HG02884 (cell line): ENCODE measurements at regions not wholly inside any gene's neighbourhood (a gene's known extent, or its start where the extent isn't known, plus 50 kb on each side); places are given as distances from the start of the nearest gene placed in this dataset.

Source experiments
- ATAC-seq: cut with Tn5 transposase; IDR thresholded peaks from one replicate; pipeline ENCODE4 v1.9.1; 2021; ENCODE audit warnings: mild to moderate bottlenecking, moderate library complexity; ENCODE audit not compliant: unreplicated experiment

DNA sequence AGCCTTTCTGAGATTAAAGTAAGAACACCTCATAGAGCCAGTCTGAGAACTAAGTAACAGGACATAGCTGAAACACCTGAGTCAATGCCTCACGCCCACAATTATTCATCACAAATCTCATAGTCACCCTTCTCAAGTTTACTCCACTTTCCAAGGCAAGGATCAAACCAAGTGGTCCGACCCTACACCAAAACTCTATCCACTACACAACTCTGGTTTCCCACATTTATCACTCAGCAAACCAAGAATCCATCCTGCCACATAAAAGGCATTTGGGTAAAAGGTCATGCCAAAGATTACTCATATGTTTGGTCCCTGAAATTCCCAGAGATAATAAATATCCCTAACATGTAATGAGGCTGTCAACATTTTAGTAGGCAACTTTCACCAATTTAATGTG is 144.1 kb downstream of the RPAP3 start:
- ATAC-seq: no peak

DNA sequence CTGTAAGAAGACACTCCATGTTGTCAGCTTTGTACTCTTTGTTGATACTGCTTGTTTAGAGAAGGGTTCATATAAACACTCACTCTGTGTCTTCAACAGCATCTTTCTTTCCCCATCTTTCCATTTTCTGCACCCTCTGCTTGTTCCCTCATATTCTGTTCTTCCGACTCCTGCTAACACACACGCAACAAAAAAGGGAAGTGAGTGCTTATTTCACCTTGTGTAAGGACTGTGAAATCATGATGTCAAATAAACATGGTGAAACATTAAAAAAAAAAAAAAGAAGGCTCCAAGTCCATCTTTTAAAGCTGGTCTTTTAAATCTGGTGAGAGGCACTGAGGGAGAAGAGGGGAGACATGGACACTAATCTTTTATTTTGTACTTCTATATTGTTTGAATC is 145.4 kb downstream of the RPAP3 start:
- no peak for ATAC-seq

DNA sequence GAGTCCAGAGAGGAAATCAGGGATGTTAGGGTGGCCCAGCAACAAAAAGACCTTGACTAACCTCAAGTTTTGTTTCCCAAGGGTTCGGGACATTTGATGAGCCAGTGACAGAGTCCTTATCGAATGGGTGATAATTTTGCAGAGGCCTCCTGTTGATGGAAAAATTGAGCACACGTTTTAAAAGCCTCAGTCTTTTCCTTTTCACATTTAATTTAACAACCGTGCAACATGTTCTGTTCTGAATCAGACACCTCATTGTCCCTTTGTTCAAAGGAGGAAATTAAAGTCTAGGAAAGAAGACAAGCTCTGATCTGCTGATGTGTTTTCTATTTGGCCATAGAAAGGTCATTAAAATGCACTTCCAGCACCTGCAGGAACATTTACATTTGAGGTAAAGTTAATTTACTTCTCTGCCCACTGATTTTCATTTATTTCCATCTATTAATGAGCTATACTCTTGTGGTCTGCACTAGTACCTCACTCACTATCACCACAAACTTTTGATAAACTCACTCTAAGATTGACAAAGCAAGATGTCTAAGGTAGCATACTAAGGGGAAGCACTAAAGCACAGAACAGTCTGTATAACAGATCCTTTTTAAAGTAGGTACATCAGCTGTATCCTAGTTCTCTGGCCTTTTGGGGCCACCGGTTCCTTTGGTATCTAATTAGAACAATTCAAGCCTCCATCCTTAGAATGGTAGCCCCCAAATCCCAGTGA is 147.0 kb downstream of the RPAP3 start:
- no peak for ATAC-seq

DNA sequence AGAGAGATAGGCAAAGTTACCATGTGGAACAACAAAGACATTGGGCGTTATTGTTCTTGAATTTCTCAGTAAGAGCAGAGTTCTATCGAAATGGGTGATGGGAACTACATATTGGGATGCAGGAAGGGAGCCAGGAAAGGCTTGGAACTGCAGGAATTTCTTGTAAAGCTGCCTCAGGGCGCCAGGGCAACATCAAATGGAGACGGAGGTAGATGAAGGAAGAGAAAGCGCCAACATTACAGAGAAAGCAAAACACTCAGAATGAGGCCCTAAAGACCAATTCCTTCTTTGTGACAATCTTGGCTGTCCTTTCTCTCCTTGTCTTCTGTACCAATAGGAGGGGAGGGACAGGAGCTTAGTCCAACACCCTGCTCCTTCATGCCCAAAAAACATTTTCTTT is 148.4 kb downstream of the RPAP3 start:
- ATAC-seq: no peak

DNA sequence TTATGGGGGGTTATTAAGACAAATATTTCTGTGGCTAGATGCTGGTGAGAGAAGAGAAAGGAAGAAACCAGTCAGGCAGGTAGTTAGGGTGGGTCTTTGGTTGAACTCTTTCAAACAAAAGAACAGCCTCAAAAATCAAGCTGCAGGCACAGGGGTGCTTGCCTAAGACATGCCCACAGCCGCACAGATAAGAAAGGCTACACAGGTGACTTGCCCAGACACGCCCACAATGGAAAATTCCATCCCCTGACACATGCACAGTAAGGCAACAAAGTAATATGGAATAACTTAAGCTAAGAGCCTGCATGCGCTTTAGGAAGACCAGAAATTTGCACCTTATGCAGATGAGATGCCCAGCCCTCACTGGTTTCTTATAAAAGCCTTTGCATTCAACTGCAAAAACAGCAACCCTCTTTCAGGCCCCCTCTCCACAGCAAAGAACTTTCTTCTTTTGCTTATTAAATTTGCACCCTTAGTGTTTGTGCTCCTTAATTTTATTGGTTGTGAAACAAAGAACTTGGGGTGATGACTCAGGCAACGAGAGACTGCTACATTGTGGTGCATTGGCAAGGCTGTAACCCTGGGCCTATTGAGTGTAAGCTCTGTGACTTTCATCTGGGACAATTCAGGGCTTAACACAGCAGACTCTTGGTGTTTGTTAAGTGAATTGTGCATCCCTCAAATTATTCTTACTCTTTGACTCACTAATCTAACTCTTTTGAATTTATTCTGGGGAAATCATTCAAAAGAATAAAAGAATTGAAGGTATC is 149.4 kb downstream of the RPAP3 start:
- no peak for ATAC-seq

DNA sequence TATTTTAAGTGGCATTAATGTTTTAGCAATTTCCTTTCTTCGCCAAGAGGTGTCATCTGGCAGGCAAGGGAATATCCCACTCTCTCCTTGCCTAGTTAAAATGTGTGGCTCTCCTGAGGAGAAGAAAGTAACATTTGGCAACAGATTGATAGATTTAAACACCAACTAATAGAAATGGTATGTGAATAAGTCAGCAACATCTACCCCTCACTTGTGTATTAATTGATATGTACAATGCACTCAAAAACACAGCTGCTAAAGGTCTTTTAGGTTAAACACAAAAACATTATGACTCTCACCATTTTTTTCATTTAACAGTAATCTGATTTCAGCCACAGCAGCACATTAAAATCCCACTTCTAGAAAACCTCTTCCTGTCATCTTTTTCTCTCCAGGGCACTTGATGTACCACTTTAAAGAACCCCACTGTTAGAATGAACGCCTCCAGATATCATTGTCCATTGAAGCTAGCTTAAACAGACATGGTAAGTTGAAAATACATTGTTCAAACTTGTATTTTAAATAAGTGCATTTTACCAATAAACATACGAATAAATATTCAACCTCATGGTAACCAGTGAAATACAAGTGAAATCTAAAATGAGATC is 151.7 kb downstream of the RPAP3 start:
- ATAC-seq: no peak

DNA sequence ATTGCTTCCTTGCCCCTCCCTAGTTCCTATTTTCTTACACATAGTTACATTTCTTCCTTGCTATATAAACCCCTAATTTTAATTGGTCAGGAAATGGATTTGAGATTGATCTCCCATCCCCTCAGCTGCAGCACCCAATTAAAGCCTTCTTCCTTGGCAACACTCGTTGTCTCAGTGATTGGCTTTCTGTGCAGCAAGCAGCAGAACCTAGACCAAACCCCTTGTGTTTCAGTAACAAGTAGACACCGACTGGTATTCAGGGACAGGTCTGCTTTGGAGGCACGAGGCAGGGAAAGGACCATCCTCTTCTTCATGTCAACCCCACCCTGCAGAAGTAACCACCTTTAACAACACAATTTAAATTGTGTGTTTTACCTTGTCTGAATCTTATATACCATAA is 152.6 kb downstream of the RPAP3 start:
- no peak for ATAC-seq

DNA sequence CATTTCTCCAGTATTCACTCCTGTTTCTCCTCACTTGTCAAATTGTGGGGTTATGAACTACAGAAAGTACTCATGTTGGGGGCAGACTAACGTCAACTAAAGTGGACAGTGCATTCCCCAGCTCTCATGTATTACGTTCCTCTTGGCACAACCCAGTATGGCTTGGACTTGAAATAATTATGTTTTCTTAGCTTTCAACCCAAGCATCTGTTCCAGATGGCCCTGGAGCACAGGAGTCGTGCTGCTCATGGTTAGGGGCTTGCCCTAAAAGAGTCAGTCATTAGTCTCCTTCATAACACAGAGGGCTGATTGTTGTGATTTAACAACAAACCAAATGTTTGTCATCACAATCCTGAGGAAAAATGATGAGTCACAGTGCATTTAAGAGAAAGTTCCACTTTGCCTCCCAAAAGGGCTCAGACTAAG is 154.4 kb downstream of the RPAP3 start:
- no peak for ATAC-seq

DNA sequence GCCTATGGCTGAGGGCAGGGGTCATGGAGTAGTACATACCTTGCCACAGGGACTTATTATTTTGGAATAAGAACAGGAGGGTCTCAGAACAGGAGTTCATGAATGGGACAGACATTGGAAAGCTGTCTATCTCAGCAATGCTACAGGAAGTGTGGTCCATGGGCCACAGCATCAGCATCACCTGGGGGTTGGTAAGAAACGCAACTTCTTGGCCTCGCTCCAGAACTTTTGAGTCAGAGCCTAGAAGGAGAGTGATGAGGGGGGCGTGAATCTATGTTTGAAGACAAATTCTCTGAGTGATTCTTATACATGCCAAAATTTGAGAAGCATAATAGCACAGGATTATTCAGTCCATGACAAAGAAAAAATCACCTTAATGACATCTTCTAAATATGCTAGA is 156.6 kb downstream of the RPAP3 start:
- ATAC-seq: no peak

DNA sequence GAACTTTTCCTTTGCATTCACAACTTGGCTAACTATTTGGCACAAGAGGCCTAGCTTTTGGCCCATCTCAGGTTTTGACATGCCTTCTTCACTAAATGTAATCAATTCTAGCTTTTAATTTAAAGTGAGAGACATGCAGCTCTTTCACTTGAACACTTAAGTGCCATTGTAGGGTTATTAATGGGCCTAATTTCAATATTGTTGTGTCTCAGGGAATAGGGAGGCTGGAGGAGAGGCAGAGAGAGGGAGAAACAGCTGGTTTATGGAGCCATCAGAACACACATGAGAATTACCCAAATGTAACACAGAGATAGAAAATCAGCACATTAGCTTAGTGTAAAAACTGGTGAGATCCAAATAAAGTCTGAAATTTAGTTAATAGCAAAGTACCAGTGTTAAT is 157.4 kb downstream of the RPAP3 start:
- no peak for ATAC-seq

DNA sequence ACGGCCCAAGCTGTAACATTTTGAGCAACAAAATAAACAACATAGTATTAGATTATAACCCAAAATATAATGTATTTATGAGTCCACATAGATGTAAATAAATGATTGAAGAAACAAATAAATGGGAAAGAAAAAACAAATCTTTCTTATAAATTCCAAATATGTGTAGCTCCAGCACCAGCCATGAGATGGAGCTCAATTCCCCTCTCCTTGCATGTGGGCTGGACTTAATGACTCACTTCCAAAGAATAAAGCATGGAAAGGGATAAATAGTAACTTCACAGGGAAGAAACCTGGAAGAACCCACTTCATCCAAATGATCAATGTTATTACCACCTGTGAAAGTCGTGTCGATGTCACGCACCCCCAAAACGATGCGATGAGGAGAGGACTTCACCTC is 158.8 kb downstream of the RPAP3 start:
- ATAC-seq: no peak

DNA sequence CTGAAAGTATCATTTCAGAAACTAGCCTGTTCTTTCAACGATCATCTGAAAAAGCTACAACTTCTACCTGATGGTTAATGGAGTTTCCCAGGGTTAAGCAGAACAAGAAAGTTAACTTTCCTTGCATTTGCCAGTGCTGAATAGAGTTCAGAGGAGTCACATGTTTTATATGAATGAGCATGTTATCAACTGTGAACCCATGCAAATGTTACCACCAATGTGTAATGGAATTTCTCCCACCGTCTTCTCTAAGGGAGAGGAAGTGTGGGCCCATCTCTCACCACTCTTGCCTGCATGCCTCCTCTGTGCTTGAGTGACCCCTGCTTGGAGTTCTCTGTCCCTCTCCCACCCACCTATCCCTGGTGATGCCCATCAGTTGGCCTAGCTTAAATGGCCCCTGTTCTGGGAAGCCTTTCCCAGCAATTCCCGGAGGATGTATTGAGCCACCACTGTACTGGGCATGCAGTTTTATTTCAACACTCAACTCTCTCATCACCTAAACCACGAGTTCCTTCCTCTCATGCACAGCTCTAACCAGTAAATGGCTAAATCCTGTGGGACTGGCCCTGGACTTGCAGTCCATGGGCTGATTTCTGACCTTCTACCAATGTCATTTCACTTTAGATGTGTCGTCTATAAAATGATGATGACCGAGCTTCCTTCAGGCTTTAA is 159.8 kb downstream of the RPAP3 start:
- ATAC-seq: no peak

DNA sequence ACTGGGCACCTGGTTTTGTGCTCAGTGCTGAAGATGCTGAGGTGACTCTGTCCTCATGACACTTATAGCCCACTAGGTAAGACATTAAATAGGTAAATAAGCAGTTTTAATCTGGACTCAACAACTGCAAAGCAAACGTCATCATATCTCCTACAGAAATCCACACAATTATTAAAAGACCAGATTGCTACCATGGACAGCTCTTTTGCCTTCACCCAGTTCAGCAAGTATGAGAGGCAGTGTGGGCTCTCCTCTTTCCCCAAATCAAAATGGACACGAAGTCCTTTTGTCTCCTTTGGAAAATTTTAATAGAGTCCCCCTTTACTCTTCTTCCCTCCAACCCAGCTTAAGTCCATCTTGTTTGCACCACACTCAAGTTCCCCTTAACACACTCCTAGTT is 171.1 kb downstream of the RPAP3 start:
- no peak for ATAC-seq

DNA sequence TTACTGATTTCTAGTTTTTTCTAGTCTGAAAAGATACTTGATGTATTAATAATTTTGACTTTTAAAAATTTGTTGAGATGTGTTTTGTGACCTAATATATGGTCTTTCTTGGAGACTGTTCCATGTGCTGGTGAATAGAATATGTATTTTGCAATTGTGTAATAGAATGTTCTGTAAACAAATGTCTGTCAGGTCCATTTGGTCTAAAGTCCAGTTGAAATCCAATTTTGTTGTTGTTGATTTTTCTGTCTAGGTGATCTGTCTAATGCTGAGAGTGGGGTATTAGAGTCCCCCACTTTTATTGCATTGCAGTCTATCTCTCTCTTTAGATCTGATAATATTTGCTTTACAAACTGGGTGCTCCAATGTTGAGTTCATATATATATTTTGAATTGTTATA is 175.8 kb downstream of the RPAP3 start:
- ATAC-seq: no peak

DNA sequence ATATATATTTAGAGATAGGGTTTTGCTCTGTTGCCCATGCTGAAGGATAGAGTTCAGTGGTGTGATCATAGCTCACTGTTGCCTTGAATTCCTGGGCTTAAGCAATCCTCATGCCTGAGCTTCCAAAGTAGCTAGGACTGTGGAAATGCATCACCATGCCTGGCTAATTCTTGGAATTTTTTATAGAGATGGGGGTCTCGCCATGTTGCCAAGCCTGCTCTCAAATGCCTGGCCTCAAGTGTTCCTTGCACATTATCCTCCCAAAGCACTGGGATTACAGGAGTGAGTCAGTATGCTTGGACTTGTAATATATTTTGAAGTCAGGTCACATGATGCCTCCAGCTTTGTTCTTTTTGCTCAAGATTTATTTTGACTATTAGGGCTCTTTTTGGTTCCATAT is 178.0 kb downstream of the RPAP3 start:
- no peak for ATAC-seq

DNA sequence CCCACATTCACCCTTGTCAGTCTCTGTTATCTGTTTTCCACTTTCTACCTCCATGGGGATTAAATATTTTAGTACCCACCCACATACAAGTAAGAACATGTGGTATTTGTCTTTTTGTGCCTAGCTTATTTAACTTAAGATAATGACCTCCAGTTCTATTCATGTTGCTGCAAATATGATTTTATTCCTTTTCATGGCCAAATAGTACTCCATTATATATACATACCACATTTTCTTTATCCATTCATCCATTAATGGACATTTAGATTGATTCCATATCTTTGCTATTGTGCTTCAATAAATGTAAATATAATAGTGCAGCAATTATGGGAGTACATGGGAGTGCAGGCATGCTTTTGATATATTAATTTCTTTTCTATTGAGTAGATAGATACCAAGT is 185.8 kb downstream of the RPAP3 start:
- ATAC-seq: no peak

DNA sequence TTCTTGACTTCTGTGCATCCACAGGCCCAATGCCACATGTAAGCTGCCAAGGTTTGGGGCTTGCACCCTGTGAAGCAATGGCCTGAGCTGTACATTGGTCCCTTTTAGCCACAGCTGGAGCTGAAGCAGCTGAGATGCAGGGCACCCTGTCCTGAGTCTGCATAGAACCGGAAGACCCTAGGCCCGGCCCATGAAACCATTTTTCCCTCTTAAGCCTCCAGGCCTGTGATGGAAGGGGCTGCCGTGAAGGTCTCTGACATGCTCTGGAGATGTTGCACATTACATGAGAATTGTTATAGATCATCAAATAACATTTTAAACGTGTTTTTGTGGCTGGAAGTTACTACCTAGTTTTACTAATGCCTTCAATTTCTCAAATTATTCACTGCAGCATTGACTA is 188.7 kb downstream of the RPAP3 start:
- no peak for ATAC-seq

DNA sequence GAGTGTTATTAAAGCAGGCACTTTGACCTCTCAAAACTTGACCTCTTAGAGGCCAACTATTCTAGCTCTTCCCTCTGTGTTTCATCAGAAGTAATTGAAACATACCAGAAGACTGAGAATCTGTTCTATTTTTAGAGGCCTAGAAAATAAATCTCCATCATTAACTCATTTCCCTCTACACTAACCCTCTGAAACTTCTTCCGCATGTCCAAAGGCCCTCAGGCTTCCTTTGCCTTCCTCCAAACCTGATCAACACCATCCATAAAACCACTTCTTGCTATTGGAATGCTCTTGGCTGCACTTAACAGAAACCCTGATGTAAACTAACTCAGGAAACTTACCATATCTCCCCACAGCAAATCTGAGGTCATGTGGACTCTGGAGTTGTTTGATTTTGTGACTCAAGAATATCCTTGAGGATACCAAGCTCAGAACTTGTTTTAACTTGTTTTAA is 196.4 kb downstream of the RPAP3 start:
- ATAC-seq: no peak

DNA sequence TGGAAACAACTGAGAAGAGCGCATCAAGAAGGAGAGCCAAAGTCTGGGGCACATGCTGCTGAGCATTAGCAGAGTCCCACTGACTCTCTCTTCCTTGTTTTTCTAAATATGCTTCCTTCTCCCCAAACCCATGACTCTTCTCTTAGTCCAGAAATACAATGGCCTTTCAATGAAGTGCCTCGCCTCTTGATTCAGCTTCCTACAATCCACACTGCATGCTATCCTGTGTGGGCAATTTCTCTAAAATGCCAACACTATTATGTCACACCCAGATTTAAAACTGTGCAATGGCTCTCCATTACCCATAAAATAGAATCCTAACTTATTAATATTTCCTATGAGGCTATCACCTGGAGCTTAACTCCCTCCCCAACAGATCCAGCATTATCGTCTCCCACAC is 198.6 kb downstream of the RPAP3 start:
- ATAC-seq: no peak

DNA sequence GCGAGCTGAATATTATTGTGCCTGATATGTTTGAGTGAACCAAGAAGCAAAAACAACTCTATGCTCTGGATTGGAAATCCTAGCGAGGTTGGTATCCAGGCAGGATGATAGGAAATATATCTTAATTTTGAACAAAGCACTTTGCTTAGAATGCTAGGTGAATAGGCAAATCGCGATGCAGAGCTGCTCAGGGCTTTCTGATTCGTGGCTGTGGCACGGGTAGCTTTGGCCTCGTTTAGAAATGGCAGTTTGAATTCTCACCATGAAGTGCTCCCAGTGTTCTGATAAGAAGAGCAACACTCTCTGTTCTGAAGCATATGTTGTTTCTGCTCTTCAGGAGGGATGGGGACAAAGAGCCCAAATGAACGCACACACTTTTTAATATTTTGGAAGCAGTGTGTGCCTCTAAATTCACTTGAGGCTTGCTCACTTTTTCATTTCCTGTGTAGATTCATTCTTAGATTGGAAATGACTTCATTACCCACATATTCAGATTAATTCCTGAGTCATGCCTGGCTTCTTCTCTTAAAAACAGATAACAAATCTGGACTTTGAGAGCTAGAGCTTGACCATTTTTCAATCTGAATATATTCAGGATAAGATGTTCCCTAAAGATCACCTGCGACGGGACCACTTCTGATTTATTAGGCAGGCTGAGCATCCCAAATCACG is 200.9 kb downstream of the RPAP3 start:
- no peak for ATAC-seq

DNA sequence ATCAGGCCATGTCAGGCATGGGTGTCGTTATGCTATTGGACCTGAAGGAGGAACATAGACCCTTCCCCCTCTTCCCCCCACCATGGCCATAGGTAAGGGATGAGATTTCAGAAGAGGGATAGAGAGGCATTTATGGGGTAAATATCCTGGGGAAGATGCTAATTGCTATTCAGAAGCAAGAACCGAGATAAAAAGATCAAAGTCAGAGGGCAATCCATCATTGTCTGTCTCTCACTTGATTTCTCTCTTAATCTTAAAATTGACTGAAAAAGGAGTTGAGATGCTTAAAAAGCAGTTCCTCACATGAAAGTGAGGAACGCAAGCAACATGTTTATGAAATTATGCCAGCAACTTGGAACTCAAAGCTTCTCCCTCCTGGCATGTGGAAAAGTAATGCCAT is 212.0 kb downstream of the RPAP3 start:
- ATAC-seq: no peak
